Transverse colon (tissue), 4 donors: ENCODE measurements at regions not wholly inside any gene's neighbourhood (a gene's known extent, or its start where the extent isn't known, plus 50 kb on each side); places are given as distances from the start of the nearest gene placed in this dataset.

Experiments
- CTCF ChIP-seq, 5 experiments: fragments of 200-600 bp in 3 of 5; fragments of 450-650 bp in 2 of 5; sonication (generic) in 3 of 5; IDR thresholded peaks; 1 replicate in 2 of 5; 2 replicates in 3 of 5; pipeline ENCODE4 v1.5.1; 2016 to 2017; ENCODE audit warnings: antibody characterized with exemption in 5 of 5, inconsistent platforms in 3 of 5, mild to moderate bottlenecking in 2 of 5, moderate library complexity in 1 of 5
- EP300 ChIP-seq: sonication (generic); formaldehyde crosslinking; IDR thresholded peaks from one replicate; pipeline ENCODE4 v1.6.1; 2017; ENCODE audit warnings: antibody characterized with exemption, low read depth
- POLR2A ChIP-seq: fragments of 450-650 bp; IDR thresholded peaks from one replicate; pipeline ENCODE4 v1.6.1; 2016; ENCODE audit warnings: antibody characterized with exemption, mild to moderate bottlenecking, moderate library complexity
- POLR2AphosphoS5 ChIP-seq, 3 donors: sonication (generic); formaldehyde crosslinking; IDR thresholded peaks; one replicate each; pipeline ENCODE4 v1.6.1; 2016; ENCODE audit warnings: antibody characterized with exemption in 3 of 3

- no peak for TF ChIP-seq CTCF (IDR thresholded peaks at IDR 0.05)
- no peak for TF ChIP-seq EP300
- TF ChIP-seq POLR2AphosphoS5 (IDR thresholded peaks at IDR 0.05), result no peak
- no peak for TF ChIP-seq POLR2A
Observed at GRCh38 chr15:53000409-53000808, 210.3 kb upstream of the ONECUT1 start.
